DOHH2 (cell line): ENCODE measurements at regions not wholly inside any gene's neighbourhood (a gene's known extent, or its start where the extent isn't known, plus 50 kb on each side); places are given as distances from the start of the nearest gene placed in this dataset.

ENCODE experiments used
- H3F3A ChIP-seq: fragments of 200-600 bp; sonication (generic), shearing (Covaris generic); 2 replicates; pipeline ENCODE4 v1.6.0; 2016; ENCODE audit warnings: antibody characterized with exemption, mild to moderate bottlenecking; ENCODE audit not compliant: control insufficient read depth, insufficient read depth
- H3K27ac ChIP-seq: fragments of 200-600 bp; sonication (generic); 2 replicates; pipeline ENCODE4 v1.5.1; 2014; ENCODE audit warnings: low read depth, mild to moderate bottlenecking, low read length, moderate library complexity
- H3K27me3 ChIP-seq: fragments of 200-600 bp; sonication (generic); 2 replicates; pipeline ENCODE4 v1.6.1; 2014; ENCODE audit warnings: mild to moderate bottlenecking, low read length, mixed read lengths; ENCODE audit not compliant: control insufficient read depth
- H3K36me3 ChIP-seq: fragments of 200-600 bp; sonication (generic); 2 replicates; pipeline ENCODE4 v1.6.1; 2014; ENCODE audit warnings: mild to moderate bottlenecking, low read length, moderate library complexity, mixed read lengths; ENCODE audit not compliant: control insufficient read depth
- H3K4me1 ChIP-seq: fragments of 200-600 bp; sonication (generic); 2 replicates; pipeline ENCODE4 v1.6.1; 2014; ENCODE audit warnings: mild to moderate bottlenecking, low read length, mixed read lengths; ENCODE audit not compliant: control insufficient read depth
- H3K4me2 ChIP-seq: fragments of 200-600 bp; sonication (generic); 2 replicates; pipeline ENCODE4 v1.6.0; 2014; ENCODE audit warnings: mild to moderate bottlenecking, low read length, moderate library complexity
- H3K4me3 ChIP-seq: fragments of 200-600 bp; sonication (generic); 2 replicates; pipeline ENCODE4 v1.5.1; 2014; ENCODE audit warnings: mild to moderate bottlenecking, low read length, mixed read lengths
- H3K79me2 ChIP-seq: fragments of 200-600 bp; sonication (generic); 2 replicates; pipeline ENCODE4 v1.6.1; 2014; ENCODE audit warnings: mild to moderate bottlenecking, low read length, mixed read lengths; ENCODE audit not compliant: control insufficient read depth
- H3K9me2 ChIP-seq: fragments of 200-600 bp; sonication (generic); replicated peaks from 2 replicates; pipeline ENCODE4 v1.6.1; 2014; ENCODE audit warnings: mild to moderate bottlenecking, low read length, mixed read lengths; ENCODE audit not compliant: control insufficient read depth
- H3K9me3 ChIP-seq: fragments of 200-600 bp; sonication (generic); 2 replicates; pipeline ENCODE4 v1.6.1; 2014; ENCODE audit warnings: antibody characterized with exemption, low read length, mixed read lengths; ENCODE audit not compliant: control insufficient read depth, insufficient read depth
- H4K20me1 ChIP-seq: fragments of 200-600 bp; sonication (generic); 2 replicates; pipeline ENCODE4 v1.6.0; 2014; ENCODE audit warnings: low read depth, mild to moderate bottlenecking, antibody characterized with exemption, low read length, moderate library complexity; ENCODE audit not compliant: control insufficient read depth, insufficient read depth
- CTCF ChIP-seq: fragments of 200-600 bp; sonication (generic); IDR thresholded peaks from one replicate; pipeline ENCODE4 v1.5.1; 2014; ENCODE audit warnings: antibody characterized with exemption, mild to moderate bottlenecking, low read depth, low read length; ENCODE audit not compliant: poor library complexity, severe bottlenecking
- EZH2phosphoT487 ChIP-seq: fragments of 200-600 bp; sonication (generic); IDR thresholded peaks from 2 replicates; pipeline ENCODE4 v1.6.1; 2017; ENCODE audit warnings: borderline replicate concordance, mild to moderate bottlenecking, antibody characterized with exemption, low read length, moderate library complexity, mixed read lengths

- Histone ChIP-seq H4K20me1 (no peaks in the 10 kb centered on the region), H3K27ac (no peak overlapping the region), H3K79me2 (no peaks in the 10 kb centered on the region), H3K36me3 (no peaks in the 10 kb centered on the region), H3K9me3 (no peaks in the 10 kb centered on the region), H3K4me1 (no peaks in the 10 kb centered on the region), H3K27me3 (no peaks in the 10 kb centered on the region), H3F3A (no peaks in the 10 kb centered on the region), H3K4me3 (no peak overlapping the region), H3K4me2 (no peak overlapping the region), H3K9me2 (no peaks in the 10 kb centered on the region)
- no peak for TF ChIP-seq CTCF
- no peak for TF ChIP-seq EZH2phosphoT487
Measured at GRCh38 chr2:49755777-49756176, 601.5 kb upstream of the FSHR start.

- Histone ChIP-seq H3K27ac (no peak overlapping the region), H3K36me3 (no peaks in the 10 kb centered on the region), H4K20me1 (no peaks in the 10 kb centered on the region), H3K79me2 (no peaks in the 10 kb centered on the region), H3K27me3 (no peaks in the 10 kb centered on the region), H3K4me2 (no peak overlapping the region), H3K9me3 (no peaks in the 10 kb centered on the region), H3F3A (no peaks in the 10 kb centered on the region), H3K4me1 (no peaks in the 10 kb centered on the region), H3K4me3 (no peak overlapping the region), H3K9me2 (no peaks in the 10 kb centered on the region)
- TF ChIP-seq CTCF: no peak
- no peak for TF ChIP-seq EZH2phosphoT487
Measured at GRCh38 chr2:49754381-49754780, 600.1 kb upstream of the FSHR start.

GRCh38 chr2:49753344-49753985 is 599.1 kb upstream of the FSHR start:
- no peaks in the 10 kb centered on the region for H3F3A ChIP-seq
- no peaks in the 10 kb centered on the region for H3K79me2 ChIP-seq
- no peaks in the 10 kb centered on the region for H4K20me1 ChIP-seq
- H3K9me2 ChIP-seq: no peaks in the 10 kb centered on the region
- no peaks in the 10 kb centered on the region for H3K36me3 ChIP-seq
- no peak overlapping the region for H3K4me2 ChIP-seq
- no peak overlapping the region for H3K4me3 ChIP-seq
- no peak overlapping the region for H3K27ac ChIP-seq
- no peaks in the 10 kb centered on the region for H3K4me1 ChIP-seq
- H3K27me3 ChIP-seq: no peaks in the 10 kb centered on the region
- TF ChIP-seq CTCF: no peak
- no peak for TF ChIP-seq EZH2phosphoT487
- H3K9me3 ChIP-seq: no peaks in the 10 kb centered on the region
